ENCODE measurements at regions not wholly inside any gene's neighbourhood (a gene's known extent, or its start where the extent isn't known, plus 50 kb on each side); places are given as distances from the start of the nearest gene placed in this dataset.
"Not testable (repeated sequence)": the region's sequence is repeated elsewhere in the genome, so short reads cannot be mapped to it uniquely, and the experiment has no call there.

DNA sequence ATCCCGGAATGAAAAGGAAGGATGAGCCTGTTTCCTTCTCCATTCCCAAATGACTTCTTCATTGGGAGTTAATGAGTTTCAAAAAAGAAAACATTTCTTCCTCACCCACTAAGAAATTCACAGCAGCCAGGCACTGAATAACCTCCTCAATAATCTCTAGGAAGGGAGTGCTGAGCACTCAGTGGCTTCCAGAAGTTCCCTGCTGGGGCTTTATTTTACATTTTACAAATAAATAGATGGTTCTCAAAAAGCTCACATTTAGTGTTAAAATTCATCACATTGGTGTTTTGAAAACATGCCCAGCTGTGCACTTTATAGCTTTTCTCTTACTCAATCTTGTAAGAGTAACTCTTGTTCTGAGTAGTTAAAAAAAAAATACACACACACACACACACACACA, 148.9 kb upstream of the PFKP start:
- no peak for DNase-seq

DNA sequence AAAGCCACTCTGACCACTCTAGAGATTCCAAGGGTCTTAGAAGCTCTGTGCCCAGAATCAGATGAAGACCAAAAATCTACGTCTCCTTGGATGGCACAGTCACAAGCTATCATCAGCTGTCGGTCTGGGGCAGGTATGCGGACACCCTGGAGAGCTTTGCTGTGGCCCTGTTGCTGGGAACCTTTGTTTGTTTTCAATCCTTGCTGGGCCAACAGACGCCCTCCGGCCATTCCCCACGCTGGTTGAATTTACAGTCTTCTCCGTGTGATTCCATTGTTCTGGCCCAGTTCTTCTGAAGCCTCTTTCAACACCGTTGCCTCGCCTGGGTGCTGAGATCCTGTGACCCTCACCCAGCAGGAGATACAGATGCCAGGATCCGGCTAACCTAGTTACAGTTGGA, 149.4 kb upstream of the PFKP start:
- no peak for DNase-seq

- no peak for DNase-seq
Measured at GRCh38 chr10:2915412-2915811, 151.9 kb upstream of the PFKP start.

DNA sequence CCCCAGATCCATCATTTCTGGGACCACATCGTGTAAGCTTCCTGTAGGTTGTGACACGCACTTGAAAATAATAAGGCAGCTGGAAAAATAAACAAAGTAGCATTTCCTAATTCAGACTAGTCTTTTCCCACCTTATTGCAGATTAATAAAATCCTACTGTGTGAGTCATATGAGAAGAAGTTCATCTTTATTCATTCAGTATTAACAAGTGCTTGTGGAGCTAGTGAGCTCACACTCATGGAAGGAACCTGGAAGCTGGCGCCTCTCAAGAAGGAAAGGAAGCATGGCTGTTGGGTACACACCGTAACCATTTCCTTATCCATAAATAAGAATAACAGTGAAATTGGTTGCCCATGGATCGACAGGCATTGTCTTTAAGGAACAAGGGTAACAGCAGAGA, 152.6 kb upstream of the PFKP start:
- DNase-seq, result no peak

GRCh38 chr10:2913474-2913873, 153.9 kb upstream of the PFKP start:
- DNase-seq, result no peak

GRCh38 chr10:2910656-2911055, 156.7 kb upstream of the PFKP start:
- no peak for DNase-seq

DNA sequence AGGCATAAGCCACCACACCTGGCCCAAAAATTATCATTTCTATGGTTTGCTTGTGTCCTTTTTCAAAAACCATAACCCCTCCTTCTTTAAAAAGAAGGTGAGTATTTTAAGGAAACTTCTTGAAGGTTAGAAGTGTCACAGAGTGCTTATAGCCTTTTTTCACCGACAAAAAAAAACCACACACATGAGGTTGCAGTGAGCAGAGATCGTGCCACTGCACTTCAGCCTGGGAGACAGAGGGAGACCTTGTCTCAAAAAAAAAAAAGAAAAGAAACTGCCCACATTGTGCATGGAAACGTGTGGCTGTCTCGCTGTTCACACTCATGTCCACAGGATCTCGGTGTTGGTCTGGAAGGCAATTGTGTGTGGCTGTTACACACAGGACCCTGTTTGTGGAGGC, 157.4 kb upstream of the PFKP start:
- no peak for DNase-seq

- DNase-seq, result no peak
Measured at GRCh38 chr10:2908851-2909630, 158.3 kb upstream of the PFKP start.

GRCh38 chr10:2906974-2907373, 160.4 kb upstream of the PFKP start:
- no peak for DNase-seq

DNA sequence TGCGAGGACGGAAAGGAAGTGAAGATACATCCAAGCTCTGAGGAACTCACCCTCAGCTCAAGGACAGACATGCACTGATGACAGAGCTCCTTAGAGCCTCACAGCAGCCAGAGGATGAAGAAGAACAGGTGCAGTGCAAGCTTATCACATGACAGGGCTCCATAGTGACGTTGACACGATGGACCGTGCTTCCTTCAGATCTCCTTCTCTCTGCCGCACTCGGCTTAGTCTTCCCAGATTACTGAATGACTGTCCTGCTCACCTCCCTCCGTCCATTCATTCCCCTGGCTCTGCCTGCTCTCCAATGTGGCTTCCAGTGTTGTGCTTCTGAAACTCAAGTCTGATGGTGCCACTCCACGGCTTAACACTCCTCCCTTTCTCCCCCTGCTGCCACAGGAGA, 161.5 kb upstream of the PFKP start:
- DNase-seq, result no peak

DNA sequence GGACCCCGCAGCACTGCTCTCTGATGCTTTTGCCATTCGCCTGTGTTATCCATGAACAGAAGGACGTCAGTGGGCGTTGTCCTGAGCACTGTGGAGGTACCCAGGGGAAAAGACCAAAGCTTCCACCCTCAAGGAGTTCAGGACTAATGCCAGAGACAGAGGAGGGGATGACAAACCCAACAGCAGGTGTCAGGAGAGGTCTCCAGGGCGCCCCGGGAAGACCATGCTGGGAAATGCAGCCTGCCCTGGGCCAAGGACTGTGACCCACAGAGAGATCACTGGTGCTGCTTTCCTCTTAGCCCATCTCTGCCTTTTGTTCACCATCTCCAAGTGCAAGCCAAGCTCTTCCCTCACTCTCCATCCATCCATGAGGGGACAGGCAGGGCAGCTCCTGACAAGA, 166.8 kb upstream of the PFKP start:
- no peak for DNase-seq

- DNase-seq, result no peak
Measured at GRCh38 chr10:2899246-2899951, 167.9 kb upstream of the PFKP start.

DNA sequence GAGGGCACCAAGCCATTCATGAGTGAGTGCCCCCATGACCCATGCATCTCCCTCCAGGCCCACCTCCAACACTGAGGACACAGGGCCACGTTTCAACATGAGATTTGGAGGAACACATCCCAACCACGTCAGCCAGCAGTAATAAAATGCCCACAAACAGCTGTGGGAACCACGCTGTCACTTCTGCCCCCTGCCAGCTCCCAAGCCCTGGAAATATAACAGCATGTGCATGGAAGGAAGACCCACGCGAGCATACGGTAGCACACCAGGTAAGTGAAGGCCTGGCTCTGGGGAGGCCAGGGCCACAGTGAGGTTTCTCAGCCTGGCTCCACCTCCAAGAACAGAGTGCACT, 168.9 kb upstream of the PFKP start:
- DNase-seq, result no peak

DNA sequence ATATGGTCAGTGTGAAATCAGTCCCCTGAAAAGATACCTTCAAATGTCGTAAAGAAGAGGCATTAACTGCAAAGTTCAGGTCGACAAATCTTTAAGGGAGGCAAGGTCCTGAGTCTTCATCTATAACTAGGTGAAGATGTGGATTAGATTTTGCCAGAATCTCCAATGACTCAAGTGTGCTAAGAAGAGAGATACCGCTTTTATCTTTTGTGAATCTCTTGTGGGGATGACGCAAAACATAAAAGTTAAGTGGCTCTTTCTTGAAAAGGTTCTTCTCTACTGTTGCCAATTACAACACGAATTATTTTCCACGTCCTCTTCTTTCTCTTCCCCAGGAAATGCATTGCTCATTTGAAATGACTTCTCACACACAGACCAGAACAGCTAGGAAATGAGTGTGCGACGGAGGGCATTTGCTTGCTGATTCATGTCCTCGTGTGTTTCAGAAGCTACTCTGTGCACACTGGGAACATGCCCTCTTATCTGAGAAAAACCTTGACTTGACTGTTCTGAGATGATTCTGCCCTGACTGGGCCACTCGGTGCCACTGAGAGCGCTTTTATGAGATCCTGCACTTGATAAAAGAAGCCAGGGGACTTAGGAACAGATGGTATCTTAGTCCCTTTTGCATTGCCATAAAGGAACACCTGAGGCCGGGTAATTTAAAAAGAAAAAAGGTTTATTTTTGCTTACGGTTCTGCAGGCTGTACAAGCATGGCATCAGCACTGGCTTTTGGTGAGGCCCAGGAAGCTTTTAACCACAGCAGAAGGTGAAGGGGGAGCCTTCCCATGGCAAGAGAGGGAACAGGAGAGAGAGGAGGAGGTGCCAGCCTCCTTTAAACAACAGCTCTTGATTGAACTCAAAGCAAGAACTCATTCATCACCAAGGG, 169.5 kb upstream of the PFKP start:
- DNase-seq, result no peak

DNA sequence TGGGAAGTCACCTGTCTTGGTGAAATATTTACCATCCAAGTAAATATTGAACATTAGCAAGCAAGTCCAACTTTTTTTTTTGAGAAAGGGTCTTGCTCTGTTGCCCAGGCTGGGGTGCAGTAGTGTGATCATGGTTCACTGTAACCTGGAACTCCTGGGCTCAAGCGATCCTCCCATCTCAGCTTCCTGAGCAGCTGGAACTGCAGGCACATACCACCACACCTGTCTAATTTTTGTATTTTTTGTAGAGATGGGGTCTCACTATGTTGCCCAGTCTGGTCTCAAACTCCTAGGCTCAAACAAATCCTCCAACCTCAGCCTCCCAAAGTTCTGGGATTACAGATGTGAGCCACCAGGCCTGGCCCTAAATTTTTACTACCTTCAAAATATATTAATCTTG, 171.0 kb upstream of the PFKP start:
- not testable (repeated sequence) for DNase-seq

GRCh38 chr10:2895594-2896196, 171.7 kb upstream of the PFKP start:
- DNase-seq, result no peak

- DNase-seq, result no peak
Measured at GRCh38 chr10:2893991-2894390, 173.4 kb upstream of the PFKP start.

DNA sequence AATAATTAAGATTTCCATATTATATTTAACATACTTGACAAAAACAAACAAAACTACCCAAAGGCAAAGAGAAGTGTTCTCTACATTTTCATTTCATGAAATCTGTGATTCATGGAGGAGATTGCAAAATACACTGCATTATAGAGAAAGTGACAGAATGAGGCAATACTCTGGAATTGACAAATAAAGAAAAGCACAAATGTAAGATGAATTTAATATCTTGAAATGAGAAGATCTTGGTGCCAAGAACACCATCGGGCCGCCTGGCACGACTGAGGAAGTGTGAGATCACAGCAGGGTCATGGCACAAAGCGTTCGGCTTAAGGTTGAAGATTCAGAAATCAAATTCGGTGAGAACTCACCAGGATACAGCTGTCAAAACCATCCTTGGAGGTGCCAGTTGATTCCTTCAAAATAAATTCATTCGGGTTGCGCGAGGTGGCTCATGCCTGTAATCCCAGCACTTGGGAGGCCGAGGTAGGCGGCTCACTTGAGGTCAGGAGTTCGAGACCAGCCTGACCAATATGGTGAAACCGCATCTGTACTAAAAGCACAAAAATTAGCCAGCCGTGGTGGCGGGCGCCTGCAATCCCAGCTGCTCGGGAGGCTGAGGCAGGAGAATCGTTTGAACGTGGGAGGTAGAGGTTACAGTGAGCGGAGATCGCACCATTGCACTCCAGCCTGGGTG, 174.0 kb upstream of the PFKP start:
- no peak for DNase-seq

DNA sequence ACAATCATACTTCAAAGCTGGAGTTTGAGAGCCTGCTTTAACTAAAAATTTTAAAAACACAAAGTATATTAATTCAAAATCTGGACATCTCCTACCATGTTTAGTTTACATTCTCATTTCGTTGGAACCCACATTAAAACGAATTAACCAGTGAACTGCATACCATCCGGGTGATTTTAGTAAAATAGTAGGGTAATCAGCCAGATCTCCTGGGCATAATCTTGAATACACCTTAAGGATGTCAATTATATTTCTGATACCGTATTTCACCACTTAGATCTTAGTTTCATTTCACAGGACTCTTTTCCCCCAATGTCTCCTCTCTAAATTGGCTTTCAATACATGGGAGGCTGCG, 175.6 kb upstream of the PFKP start:
- DNase-seq, result no peak

DNA sequence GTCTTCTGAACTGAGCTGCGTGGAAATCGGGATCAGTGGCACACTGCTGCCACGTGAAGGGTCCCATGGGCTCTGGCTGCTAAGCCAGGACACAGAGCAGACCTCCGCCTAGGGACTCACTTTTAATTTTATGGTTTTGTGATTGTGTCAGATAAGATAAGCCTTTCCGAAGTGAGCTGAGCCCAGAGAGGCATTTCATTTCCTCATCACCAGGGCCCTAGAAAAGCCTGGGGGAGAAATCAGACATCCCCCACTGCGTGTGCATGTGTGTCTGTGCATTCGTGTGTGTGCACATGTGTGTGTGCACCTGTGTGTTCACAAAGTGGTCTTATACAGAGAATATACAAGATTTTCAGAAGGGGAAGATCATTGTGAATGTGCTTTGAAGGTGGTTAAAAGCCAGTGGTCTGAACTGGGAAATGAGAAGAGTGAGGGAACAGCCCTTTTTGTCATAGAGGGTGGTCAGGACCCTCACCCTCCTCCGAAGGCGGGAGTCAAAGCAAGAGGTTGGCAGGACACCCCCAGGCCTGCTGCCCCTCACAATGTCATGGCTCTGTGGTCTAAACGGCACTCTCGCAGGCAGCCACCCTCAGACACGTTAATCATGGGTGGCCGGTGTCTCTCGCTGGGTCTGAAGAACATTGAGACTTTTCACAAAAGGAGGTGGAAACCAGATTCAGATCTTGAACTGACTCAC, 176.1 kb upstream of the PFKP start:
- no peak for DNase-seq

GRCh38 chr10:2890093-2890492, 177.3 kb upstream of the PFKP start:
- DNase-seq, result no peak

DNA sequence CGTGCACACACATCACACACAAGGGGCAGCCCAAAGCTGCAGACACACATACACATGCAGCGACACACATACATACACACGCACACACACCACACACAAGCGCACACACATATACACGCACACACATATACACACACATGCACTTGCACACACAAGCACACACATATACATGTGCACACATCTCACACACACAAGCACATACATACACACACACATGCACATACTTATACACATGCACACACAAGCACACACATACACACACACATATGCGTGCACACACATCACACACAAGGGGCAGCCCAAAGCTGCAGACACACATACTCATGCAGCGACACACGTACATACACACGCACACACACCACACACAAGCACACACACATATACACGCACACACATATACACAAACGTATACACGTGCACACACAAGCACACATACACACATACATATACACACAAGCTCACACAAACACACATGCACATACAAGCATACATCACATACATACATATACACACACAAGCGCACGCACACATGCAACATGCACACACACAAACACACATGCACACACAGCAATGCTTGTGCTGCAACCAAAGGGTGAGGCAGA, 178.8 kb upstream of the PFKP start:
- no peak for DNase-seq

Measured in activated CD4-positive, CD25-positive, alpha-beta regulatory T cell (primary cell).